ENCODE measurements at regions not wholly inside any gene's neighbourhood (a gene's known extent, or its start where the extent isn't known, plus 50 kb on each side); places are given as distances from the start of the nearest gene placed in this dataset.

- WGBS: 48% methylated on average over 4 of the region's 4 CpGs
- Histone ChIP-seq H3K27me3 (ENCODE audit: control insufficient read depth in 4 of 4, insufficient read depth in 4 of 4, low read length in 3 of 4) (no peaks in the 10 kb centered on the region), H3K4me1 (ENCODE audit: control insufficient read depth in 4 of 4, insufficient read depth in 4 of 4, low read length in 3 of 4) (no peaks in the 10 kb centered on the region), H3K36me3 (ENCODE audit: control insufficient read depth in 4 of 4, insufficient read depth in 3 of 4, low read depth in 1 of 4, low read length in 3 of 4) (no peaks in the 10 kb centered on the region), H3K9ac (ENCODE audit: low read depth in 1 of 2, low read length in 2 of 2) (no peak overlapping the region), H3K4me3 (ENCODE audit: low read depth in 1 of 3, low read length in 3 of 3) (no peak overlapping the region), H3K9me3 (ENCODE audit: control insufficient read depth in 4 of 4, low read length in 3 of 4) (peaks cover 0 to 2% (median under 1%) of the 10 kb centered on the region in 4 donors), H3K27ac (ENCODE audit: low read depth in 1 of 2, low read length in 2 of 2) (no peak overlapping the region)
- no peak for DNase-seq (ENCODE audit: low spot score)
- TF ChIP-seq, protein P1, sequence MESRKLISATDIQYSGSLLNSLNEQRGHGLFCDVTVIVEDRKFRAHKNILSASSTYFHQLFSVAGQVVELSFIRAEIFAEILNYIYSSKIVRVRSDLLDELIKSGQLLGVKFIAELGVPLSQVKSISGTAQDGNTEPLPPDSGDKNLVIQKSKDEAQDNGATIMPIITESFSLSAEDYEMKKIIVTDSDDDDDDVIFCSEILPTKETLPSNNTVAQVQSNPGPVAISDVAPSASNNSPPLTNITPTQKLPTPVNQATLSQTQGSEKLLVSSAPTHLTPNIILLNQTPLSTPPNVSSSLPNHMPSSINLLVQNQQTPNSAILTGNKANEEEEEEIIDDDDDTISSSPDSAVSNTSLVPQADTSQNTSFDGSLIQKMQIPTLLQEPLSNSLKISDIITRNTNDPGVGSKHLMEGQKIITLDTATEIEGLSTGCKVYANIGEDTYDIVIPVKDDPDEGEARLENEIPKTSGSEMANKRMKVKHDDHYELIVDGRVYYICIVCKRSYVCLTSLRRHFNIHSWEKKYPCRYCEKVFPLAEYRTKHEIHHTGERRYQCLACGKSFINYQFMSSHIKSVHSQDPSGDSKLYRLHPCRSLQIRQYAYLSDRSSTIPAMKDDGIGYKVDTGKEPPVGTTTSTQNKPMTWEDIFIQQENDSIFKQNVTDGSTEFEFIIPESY (IDR thresholded peaks at IDR 0.05): no peak
- no peak for TF ChIP-seq EGR1 (IDR thresholded peaks at IDR 0.05; ENCODE audit: low read depth in 2 of 2)
- TF ChIP-seq HNF4G (IDR thresholded peaks at IDR 0.05): no peak
- no peak for TF ChIP-seq SP1 (IDR thresholded peaks at IDR 0.05)
- no peak for TF ChIP-seq NR2F2 (IDR thresholded peaks at IDR 0.05)
- no peak for TF ChIP-seq FOXA2 (IDR thresholded peaks at IDR 0.05)
- no peak for TF ChIP-seq RXRA (IDR thresholded peaks at IDR 0.05)
- TF ChIP-seq CTCF (IDR thresholded peaks at IDR 0.05; ENCODE audit: low read depth, low read length, missing input control): no peak
- TF ChIP-seq TAF1 (conservative IDR thresholded peaks at IDR 0.05): no peak
- TF ChIP-seq MAX (IDR thresholded peaks at IDR 0.05): no peak
- no peak for TF ChIP-seq FOXA1 (IDR thresholded peaks at IDR 0.05)
- no peak for TF ChIP-seq GABPA (IDR thresholded peaks at IDR 0.05 in 1 of 2, conservative IDR thresholded peaks at IDR 0.05 in 1 of 2)
- no peak for TF ChIP-seq RAD21 (IDR thresholded peaks at IDR 0.05)
- no peak for TF ChIP-seq HNF4A (conservative IDR thresholded peaks at IDR 0.05)
- no peak for TF ChIP-seq REST (IDR thresholded peaks at IDR 0.05)
- TF ChIP-seq, protein P2, sequence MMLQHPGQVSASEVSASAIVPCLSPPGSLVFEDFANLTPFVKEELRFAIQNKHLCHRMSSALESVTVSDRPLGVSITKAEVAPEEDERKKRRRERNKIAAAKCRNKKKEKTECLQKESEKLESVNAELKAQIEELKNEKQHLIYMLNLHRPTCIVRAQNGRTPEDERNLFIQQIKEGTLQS (IDR thresholded peaks at IDR 0.05): no peak
Measured at GRCh38 chr5:53291047-53291446, 181.5 kb upstream of the MOCS2 start.

DNA sequence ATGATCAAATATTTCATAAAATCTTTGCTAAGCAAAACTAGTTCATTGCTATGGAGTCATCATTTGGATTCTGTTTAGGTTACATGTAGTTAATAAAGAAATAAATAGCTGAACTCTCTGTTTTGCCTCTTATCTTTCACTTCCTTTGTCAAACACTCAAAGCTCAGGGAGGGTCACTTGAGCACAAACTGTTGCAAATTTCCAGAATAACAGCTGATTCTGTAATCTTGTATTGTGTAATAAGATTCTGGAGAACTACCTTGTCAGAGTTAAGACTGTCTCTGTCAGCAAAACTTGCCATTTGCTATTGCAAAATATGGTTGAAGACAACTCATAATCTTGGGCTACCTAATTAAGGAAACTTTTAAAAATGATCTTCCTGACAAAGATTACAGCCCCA, 182.0 kb upstream of the MOCS2 start:
- H3K36me3 ChIP-seq (ENCODE audit: control insufficient read depth in 4 of 4, insufficient read depth in 3 of 4, low read depth in 1 of 4, low read length in 3 of 4): no peaks in the 10 kb centered on the region
- H3K9ac ChIP-seq (ENCODE audit: low read depth in 1 of 2, low read length in 2 of 2): no peak overlapping the region
- peaks cover 0 to 2% (median under 1%) of the 10 kb centered on the region in 4 donors for H3K9me3 ChIP-seq (ENCODE audit: control insufficient read depth in 4 of 4, low read length in 3 of 4)
- H3K4me3 ChIP-seq (ENCODE audit: low read depth in 1 of 3, low read length in 3 of 3): no peak overlapping the region
- H3K27me3 ChIP-seq (ENCODE audit: control insufficient read depth in 4 of 4, insufficient read depth in 4 of 4, low read length in 3 of 4): no peaks in the 10 kb centered on the region
- no peak for DNase-seq (ENCODE audit: low spot score)
- TF ChIP-seq SP1 (IDR thresholded peaks at IDR 0.05) (no peak), FOXA1 (IDR thresholded peaks at IDR 0.05) (no peak), YY1 (IDR thresholded peaks at IDR 0.05) (no peak), EGR1 (IDR thresholded peaks at IDR 0.05; ENCODE audit: low read depth in 2 of 2) (no peak), TAF1 (conservative IDR thresholded peaks at IDR 0.05) (no peak), HNF4G (IDR thresholded peaks at IDR 0.05) (no peak), GABPA (IDR thresholded peaks at IDR 0.05 in 1 of 2, conservative IDR thresholded peaks at IDR 0.05 in 1 of 2) (no peak), CTCF (IDR thresholded peaks at IDR 0.05; ENCODE audit: low read depth, low read length, missing input control) (no peak), RAD21 (IDR thresholded peaks at IDR 0.05) (no peak), FOXA2 (IDR thresholded peaks at IDR 0.05) (no peak), JUND (IDR thresholded peaks at IDR 0.05) (no peak), HNF4A (conservative IDR thresholded peaks at IDR 0.05) (no peak), RXRA (IDR thresholded peaks at IDR 0.05) (no peak), MAX (IDR thresholded peaks at IDR 0.05) (no peak)
- TF ChIP-seq, protein P1 (IDR thresholded peaks at IDR 0.05): no peak
- TF ChIP-seq, protein P2 (IDR thresholded peaks at IDR 0.05): no peak
- no peaks in the 10 kb centered on the region for H3K4me1 ChIP-seq (ENCODE audit: control insufficient read depth in 4 of 4, insufficient read depth in 4 of 4, low read length in 3 of 4)
- no peak overlapping the region for H3K27ac ChIP-seq (ENCODE audit: low read depth in 1 of 2, low read length in 2 of 2)

Measured in liver (tissue), 8 donors.